ENCODE measurements at regions not wholly inside any gene's neighbourhood (a gene's known extent, or its start where the extent isn't known, plus 50 kb on each side); places are given as distances from the start of the nearest gene placed in this dataset.

GRCh38 chr10:4453276-4453675, 372.7 kb upstream of the AKR1E2 start:
- no peak for TF ChIP-seq FOXM1 (IDR thresholded peaks at IDR 0.05; ENCODE audit: borderline replicate concordance, low read depth)
- no peak for TF ChIP-seq EP300 (IDR thresholded peaks at IDR 0.05; ENCODE audit: borderline replicate concordance)
- TF ChIP-seq RAD21 (IDR thresholded peaks at IDR 0.05; ENCODE audit: low read depth), result no peak
- TF ChIP-seq TAF1 (IDR thresholded peaks at IDR 0.05; ENCODE audit: low read depth), result no peak

Measured in Ishikawa (cell line).